ENCODE measurements at regions not wholly inside any gene's neighbourhood (a gene's known extent, or its start where the extent isn't known, plus 50 kb on each side); places are given as distances from the start of the nearest gene placed in this dataset.

DNA sequence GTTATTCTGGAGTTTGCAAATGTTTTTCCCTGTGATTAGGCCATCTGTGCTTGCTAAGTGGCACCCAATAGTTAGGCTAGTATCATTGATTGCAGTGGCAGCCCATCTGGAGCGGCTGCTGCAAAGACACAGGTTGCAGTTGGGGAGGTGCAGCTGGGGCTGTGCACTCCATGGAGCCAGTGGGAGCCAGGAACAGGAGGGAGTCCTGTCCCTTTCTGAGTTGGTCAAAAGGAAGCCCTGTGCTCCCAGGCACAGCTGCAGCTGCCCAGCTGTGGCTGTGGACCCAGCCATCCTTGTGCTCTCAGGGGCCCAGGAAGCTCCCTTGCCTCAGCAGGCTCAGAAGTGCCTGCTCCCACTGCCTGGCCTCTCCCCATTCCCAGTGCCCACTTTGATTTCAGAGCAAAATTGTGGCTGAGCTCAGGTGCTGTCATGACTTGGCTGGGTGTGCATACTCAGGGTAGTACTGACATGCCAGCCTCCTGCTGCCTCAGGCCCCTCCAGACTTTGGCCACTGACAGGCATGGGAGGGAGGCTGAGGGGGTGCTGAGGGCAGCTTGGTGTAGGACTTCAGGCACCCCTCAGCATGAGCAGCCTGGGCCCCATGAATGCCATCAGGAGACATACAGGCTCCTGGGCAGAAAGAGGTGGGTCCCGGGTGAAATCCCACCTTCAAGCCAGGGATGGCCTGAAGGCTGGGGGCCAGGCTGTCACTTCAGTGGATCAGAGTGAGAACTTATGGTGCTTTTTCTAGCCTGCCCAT lies 270.6 kb downstream of the PCDH20 start:
- TF ChIP-seq, protein P1, sequence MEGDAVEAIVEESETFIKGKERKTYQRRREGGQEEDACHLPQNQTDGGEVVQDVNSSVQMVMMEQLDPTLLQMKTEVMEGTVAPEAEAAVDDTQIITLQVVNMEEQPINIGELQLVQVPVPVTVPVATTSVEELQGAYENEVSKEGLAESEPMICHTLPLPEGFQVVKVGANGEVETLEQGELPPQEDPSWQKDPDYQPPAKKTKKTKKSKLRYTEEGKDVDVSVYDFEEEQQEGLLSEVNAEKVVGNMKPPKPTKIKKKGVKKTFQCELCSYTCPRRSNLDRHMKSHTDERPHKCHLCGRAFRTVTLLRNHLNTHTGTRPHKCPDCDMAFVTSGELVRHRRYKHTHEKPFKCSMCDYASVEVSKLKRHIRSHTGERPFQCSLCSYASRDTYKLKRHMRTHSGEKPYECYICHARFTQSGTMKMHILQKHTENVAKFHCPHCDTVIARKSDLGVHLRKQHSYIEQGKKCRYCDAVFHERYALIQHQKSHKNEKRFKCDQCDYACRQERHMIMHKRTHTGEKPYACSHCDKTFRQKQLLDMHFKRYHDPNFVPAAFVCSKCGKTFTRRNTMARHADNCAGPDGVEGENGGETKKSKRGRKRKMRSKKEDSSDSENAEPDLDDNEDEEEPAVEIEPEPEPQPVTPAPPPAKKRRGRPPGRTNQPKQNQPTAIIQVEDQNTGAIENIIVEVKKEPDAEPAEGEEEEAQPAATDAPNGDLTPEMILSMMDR (conservative IDR thresholded peaks at IDR 0.05; ENCODE audit: low read depth, low read length) = no peak
- no peak overlapping the region for H3K4me3 ChIP-seq (ENCODE audit: low read depth, low read length)
- no peak for DNase-seq (ENCODE audit: low read depth)

DNA sequence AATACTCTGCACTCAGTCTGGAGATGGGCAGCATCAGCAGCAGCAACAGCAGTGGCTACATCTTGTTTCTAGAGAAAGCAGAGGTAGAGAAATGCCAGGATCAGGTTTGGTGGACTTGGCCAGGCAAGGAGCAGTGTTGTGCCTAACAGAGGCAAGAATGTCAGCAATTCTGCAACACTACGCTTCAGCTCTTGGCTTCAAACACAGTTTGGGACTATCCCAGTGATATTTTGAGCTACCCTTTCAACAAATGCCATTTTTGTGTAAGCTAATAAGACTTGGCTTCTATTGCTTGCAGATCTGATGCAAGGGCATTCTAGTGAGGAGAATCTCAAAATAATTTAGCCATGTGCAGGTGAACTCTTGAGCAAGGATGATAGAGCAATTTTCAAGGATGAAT lies 271.3 kb downstream of the PCDH20 start:
- no peak for DNase-seq (ENCODE audit: low read depth)
- no peak overlapping the region for H3K4me3 ChIP-seq (ENCODE audit: low read depth, low read length)
- TF ChIP-seq, protein P1 (conservative IDR thresholded peaks at IDR 0.05; ENCODE audit: low read depth, low read length) = no peak

DNA sequence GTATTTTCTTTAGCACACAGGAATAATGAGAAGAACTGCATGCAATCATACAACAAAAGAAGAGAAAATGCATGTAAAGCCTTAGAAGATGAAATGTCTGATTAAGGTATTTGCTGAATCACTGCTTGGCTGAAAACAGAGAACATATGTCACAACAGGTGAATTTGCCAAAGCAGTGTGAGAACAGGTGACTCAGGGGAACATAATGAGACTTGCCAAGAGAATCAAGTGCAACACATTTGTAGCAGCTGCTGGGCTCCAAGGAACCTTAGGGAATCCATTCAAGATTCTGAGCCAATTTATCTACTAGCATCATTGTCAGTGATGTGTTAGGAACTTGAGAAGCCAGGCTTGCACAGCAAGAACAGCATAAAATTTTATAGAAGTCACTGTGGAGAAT lies 273.1 kb downstream of the PCDH20 start:
- no peak overlapping the region for H3K4me3 ChIP-seq (ENCODE audit: low read depth, low read length)
- TF ChIP-seq, protein P1 (conservative IDR thresholded peaks at IDR 0.05; ENCODE audit: low read depth, low read length) = no peak
- peak; percentile 27 for DNase-seq (ENCODE audit: low read depth)

DNA sequence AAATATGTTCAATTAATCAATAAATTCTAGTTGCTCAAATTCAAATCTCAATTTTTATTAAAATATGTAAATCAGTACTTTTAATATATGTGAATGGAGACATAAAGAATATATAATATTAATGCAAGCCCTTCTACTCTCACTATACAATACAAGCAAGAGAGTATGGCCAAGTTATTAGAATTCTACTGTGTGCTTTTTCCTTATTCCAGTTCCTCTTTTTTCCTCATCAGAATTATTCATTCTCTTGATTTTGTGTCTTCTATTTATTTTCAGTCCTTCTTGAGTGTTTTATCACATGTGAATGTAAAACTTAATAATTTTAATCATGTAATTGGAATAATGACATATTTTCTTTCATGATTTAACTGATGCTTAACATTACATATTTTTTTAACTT lies 276.8 kb downstream of the PCDH20 start:
- DNase-seq (ENCODE audit: low read depth) = no peak
- no peak overlapping the region for H3K4me3 ChIP-seq (ENCODE audit: low read depth, low read length)
- TF ChIP-seq, protein P1 (conservative IDR thresholded peaks at IDR 0.05; ENCODE audit: low read depth, low read length) = no peak

DNA sequence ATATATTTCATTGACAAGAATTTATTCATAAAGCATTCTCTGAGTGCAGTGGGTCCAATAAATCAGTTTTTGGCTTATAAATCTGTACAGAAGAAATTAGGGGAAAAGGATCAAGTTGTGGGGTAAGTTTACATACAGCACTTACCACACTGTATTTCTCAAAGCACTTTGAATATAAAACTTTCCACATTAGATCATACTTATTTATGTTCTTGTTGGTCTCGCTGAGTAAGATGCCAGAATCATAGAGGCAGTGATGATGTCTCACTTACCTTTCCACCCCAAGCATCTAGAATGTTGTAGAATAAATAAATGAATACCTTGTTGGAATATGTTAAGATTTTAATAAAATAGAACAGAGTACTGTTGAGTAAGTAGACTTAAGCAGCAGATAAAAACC lies 279.1 kb downstream of the PCDH20 start:
- no peak for DNase-seq (ENCODE audit: low read depth)
- no peak overlapping the region for H3K4me3 ChIP-seq (ENCODE audit: low read depth, low read length)
- TF ChIP-seq, protein P1 (conservative IDR thresholded peaks at IDR 0.05; ENCODE audit: low read depth, low read length) = no peak

DNA sequence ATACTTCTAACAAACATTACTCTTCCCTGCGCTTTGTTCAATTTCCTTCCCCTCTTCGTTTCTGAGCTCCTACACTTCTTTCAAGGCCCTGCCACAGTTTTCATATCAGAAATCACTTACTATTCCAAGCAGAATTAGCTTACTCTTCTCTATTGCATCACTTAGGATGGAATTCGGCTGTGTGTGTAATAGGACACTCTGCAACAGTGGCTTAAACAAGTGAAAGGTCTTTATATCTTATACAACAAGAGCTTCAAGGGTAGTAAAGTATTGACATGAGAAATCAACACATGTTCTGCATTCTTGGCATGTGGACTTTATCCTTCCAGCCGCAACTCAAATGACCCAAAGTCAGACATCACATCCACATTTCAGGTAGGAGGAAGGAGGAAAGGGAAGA lies 279.6 kb downstream of the PCDH20 start:
- DNase-seq (ENCODE audit: low read depth) = no peak
- TF ChIP-seq, protein P1 (conservative IDR thresholded peaks at IDR 0.05; ENCODE audit: low read depth, low read length) = no peak
- H3K4me3 ChIP-seq (ENCODE audit: low read depth, low read length) = no peak overlapping the region

DNA sequence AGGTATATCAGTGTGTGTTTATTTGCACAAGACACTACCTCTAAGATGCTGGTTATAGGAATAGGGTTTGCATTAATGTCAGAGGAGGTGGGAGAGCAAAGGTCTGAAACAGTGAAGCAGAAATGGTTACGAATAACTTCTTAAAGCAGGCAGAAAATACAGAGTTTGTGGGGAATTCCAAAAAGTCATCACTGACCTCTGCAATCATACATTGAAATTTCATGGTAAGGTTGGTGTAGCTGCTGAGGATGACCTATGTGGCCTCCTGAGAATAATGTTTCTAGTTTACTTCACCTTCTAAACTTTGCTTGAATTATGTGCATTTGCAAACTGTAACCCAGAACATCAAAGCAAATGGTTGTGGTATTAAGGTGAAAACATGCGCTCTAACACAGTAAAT lies 280.1 kb downstream of the PCDH20 start:
- H3K4me3 ChIP-seq (ENCODE audit: low read depth, low read length) = no peak overlapping the region
- no peak for DNase-seq (ENCODE audit: low read depth)
- TF ChIP-seq, protein P1 (conservative IDR thresholded peaks at IDR 0.05; ENCODE audit: low read depth, low read length) = no peak
